Hematopoietic multipotent progenitor cell treated with erythropoietin and hydrocortisone succinate and interleukin-3 and kit ligand, for 15 days (in vitro differentiated cells): ENCODE measurements at regions not wholly inside any gene's neighbourhood (a gene's known extent, or its start where the extent isn't known, plus 50 kb on each side); places are given as distances from the start of the nearest gene placed in this dataset.

Experiments
- DNase-seq: peaks from one replicate; pipeline ENCODE4 v3.0.0-alpha.2; 2015; ENCODE audit warnings: low spot score

DNA sequence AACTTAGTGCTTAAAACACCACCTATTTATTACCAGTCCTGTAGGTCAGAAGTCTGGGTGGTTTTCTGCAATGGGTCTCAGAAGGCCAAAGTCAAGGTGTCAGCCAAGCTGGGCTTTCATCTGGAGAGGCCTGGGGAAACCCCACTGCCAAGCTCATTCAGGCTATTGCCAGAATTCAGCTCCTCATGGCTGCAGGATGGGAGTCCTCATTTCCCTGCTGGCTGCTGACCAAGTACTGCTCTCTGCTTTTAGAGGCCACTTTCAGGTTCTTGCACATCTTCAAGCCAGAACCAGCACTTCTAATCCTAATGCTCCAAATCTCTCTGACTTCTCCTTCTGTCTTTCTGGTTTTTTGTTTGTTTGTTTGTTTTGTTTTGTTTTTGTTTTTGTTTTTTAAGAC, 109.3 kb downstream of the BCOR start:
- DNase-seq, result no peak

DNA sequence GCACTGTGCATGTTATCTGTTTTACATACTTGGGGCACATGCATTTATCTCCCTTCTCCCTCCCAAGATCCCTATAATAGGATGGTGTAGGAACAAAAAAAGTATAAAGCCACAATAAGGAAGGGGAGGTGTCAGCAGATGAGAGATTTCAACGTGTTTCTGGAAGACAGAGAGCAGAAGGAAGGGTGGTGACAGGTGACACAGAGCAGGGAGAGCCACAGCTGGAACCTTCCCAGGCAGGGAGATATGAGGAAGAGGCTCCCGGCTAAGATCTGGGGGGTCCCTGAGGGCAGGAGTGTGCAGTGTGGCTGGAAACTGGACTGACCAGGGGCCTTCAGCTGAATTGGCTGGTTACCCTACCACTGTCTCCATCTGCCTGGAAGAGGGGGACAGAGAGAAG, 107.4 kb downstream of the BCOR start:
- DNase-seq, result no peak

DNA sequence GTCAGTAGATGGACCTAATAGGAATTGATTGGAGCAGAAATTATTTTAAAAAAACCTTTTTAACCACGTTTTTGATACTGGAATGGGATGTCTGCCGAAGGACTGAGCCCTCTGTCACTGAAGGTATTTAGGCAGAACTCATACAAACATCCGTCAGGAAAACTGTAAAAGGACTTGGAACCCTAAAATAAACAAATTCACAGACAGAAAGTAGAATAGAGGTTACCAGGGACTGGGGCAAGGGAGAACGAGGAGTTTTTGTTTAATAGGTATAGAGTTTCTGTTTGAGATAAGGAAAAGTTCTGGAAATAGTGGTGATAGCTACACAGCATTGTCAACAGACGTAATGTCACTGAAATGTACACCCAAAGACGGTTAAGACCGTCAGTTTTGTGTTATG, 105.5 kb downstream of the BCOR start:
- DNase-seq, result no peak

DNA sequence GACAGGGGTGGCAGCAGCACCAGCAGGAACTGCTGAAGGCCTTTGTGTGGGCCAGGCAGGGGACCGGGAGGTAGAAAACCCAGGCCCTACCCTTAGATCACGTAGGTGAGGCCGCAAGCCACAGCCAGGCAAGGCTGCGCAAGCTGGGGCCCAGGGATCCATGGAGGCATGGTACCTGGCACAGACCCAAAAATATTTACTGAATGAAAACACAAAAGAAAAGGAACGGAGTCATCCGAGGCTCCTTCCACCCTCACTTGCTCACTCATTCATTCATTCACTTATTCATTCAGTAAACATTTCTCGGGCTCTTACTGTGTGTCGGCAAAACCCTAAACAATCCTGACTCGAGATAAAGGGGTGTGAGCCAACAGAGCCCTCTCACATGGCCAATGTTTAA, 102.3 kb downstream of the BCOR start:
- no peak for DNase-seq

DNA sequence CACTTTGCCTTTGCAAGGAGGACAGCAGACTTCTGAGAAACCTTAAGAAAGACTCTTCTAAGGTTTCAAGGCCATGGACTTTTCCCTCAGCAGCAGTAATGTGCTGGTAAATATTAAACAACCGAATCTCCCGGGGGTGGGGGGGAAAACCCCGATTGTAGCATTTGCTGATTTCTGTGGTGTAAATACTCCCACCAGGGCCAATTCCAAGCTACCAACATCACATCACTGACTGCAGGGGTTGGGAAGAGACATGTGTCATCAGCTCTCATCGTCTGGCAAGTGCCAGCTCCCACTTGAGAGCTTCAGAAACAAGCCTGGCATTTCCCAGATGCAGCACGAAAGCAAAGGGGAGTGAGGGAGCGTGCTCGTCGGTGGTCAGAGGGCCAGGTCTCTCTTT, 101.2 kb downstream of the BCOR start:
- no peak for DNase-seq

DNA sequence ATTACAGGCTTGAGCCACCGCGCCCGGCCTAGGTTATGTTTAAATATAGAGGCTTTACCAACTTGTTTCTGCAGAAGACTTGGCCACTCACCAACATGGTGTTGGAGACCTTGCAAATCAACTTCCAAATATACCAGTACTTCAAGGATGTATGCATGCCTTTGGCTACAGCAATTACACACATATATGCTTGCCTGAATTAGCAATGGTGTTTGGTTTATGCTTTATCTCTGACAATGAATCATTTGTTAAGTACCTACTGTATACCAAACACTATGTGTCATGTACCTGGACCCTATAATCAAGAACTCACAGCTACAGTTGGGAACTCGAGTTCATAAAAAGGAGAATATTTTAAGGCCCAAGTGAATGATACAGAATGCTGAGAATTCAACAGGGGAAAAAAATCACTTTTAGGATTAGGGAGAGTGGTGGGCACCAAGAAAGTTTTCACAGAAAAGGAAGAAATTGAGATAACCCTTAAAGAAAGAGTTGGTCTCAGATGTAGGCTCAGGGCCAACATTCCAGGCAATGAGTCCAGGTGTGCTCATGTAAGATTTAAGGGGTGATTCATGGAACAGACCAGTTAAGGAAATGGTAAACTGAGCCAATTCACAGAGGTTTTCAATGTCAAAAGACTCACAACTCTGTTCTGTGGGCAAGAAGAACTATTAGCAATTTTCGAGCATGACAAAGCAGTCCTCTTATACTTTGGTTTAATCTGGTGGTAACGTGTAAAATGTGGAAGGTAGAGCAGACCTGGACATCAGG, 98.9 kb downstream of the BCOR start:
- DNase-seq, result no peak
